Liver (tissue), 7 donors: ENCODE measurements at regions not wholly inside any gene's neighbourhood (a gene's known extent, or its start where the extent isn't known, plus 50 kb on each side); places are given as distances from the start of the nearest gene placed in this dataset.

Experiments
- DNase-seq: peaks from one replicate; pipeline ENCODE4 v3.0.0-alpha.2; 2017; ENCODE audit warnings: low spot score
- H3K27ac ChIP-seq, 2 donors: one replicate each; pipeline ENCODE4 v1.7.0; 2013; ENCODE audit warnings: inconsistent platforms in 2 of 2, low read length in 2 of 2, control low read depth in 1 of 2, low read depth in 1 of 2, mild to moderate bottlenecking in 1 of 2
- H3K27me3 ChIP-seq, 4 donors: one replicate each; pipeline versions ENCODE4 v1.6.1 to v1.7.0; 2013; ENCODE audit warnings: low read length in 3 of 4, inconsistent platforms in 1 of 4, mild to moderate bottlenecking in 1 of 4, moderate library complexity in 1 of 4; ENCODE audit not compliant: control insufficient read depth in 4 of 4, insufficient read depth in 4 of 4
- H3K36me3 ChIP-seq, 4 donors: one replicate each; pipeline versions ENCODE4 v1.6.1 to v1.7.0; 2013; ENCODE audit warnings: low read length in 3 of 4, mild to moderate bottlenecking in 3 of 4, low read depth in 1 of 4, moderate library complexity in 1 of 4; ENCODE audit not compliant: control insufficient read depth in 4 of 4, insufficient read depth in 3 of 4
- H3K4me1 ChIP-seq, 4 donors: one replicate each; pipeline versions ENCODE4 v1.6.1 to v1.7.0; 2013; ENCODE audit warnings: low read length in 3 of 4, mild to moderate bottlenecking in 3 of 4, moderate library complexity in 1 of 4; ENCODE audit not compliant: control insufficient read depth in 4 of 4, insufficient read depth in 4 of 4
- H3K4me3 ChIP-seq, 3 donors: one replicate each; pipeline versions ENCODE4 v1.6.1 to v1.7.0; 2013; ENCODE audit warnings: low read length in 3 of 3, control low read depth in 1 of 3, low read depth in 1 of 3, mild to moderate bottlenecking in 1 of 3
- H3K9ac ChIP-seq, 2 donors: one replicate each; pipeline ENCODE4 v1.7.0; 2013; ENCODE audit warnings: low read length in 2 of 2, mild to moderate bottlenecking in 2 of 2, moderate library complexity in 2 of 2, control low read depth in 1 of 2, low read depth in 1 of 2
- H3K9me3 ChIP-seq, 4 donors: one replicate each; pipeline versions ENCODE4 v1.6.1 to v1.7.0; 2013; ENCODE audit warnings: low read length in 3 of 4; ENCODE audit not compliant: control insufficient read depth in 4 of 4
- ATF3 ChIP-seq: IDR thresholded peaks from 2 replicates; pipeline ENCODE4 v1.6.1; 2016; ENCODE audit warnings: antibody characterized with exemption
- FOXA1 ChIP-seq: IDR thresholded peaks from 2 replicates; pipeline ENCODE4 v1.6.1; 2016; ENCODE audit warnings: antibody characterized with exemption
- FOXA2 ChIP-seq: IDR thresholded peaks from 2 replicates; pipeline ENCODE4 v1.6.1; 2016; ENCODE audit warnings: antibody characterized with exemption
- GABPA ChIP-seq, 2 donors: IDR thresholded peaks in 1 of 2; conservative IDR thresholded peaks in 1 of 2; 2 replicates each; pipeline ENCODE4 v1.6.1; 2016; ENCODE audit warnings: antibody characterized with exemption in 2 of 2, mild to moderate bottlenecking in 1 of 2, moderate library complexity in 1 of 2
- HNF4A ChIP-seq, 2 donors: conservative IDR thresholded peaks; 2 replicates each; pipeline ENCODE4 v1.6.1; 2016; ENCODE audit warnings: antibody characterized with exemption in 2 of 2, mild to moderate bottlenecking in 2 of 2
- HNF4G ChIP-seq: IDR thresholded peaks from 2 replicates; pipeline ENCODE4 v1.6.1; 2016; ENCODE audit warnings: antibody characterized with exemption
- JUND ChIP-seq, 2 donors: IDR thresholded peaks; 2 replicates each; pipeline ENCODE4 v1.6.1; 2016; ENCODE audit warnings: antibody characterized with exemption in 2 of 2
- MAX ChIP-seq: IDR thresholded peaks from 2 replicates; pipeline ENCODE4 v1.6.1; 2016; ENCODE audit warnings: antibody characterized with exemption
- NR2F2 ChIP-seq: IDR thresholded peaks from 2 replicates; pipeline ENCODE4 v1.6.1; 2016; ENCODE audit warnings: antibody characterized with exemption
- RAD21 ChIP-seq, 2 donors: IDR thresholded peaks; 2 replicates each; pipeline ENCODE4 v1.6.1; 2016; ENCODE audit warnings: antibody characterized with exemption in 2 of 2, mild to moderate bottlenecking in 2 of 2
- REST ChIP-seq: IDR thresholded peaks from 2 replicates; pipeline ENCODE4 v1.6.1; 2016; ENCODE audit warnings: antibody characterized with exemption, mild to moderate bottlenecking
- RXRA ChIP-seq, 2 donors: IDR thresholded peaks; 2 replicates each; pipeline ENCODE4 v1.6.1; 2017 to 2018; ENCODE audit warnings: antibody characterized with exemption in 2 of 2, mild to moderate bottlenecking in 1 of 2
- SP1 ChIP-seq: IDR thresholded peaks from 2 replicates; pipeline ENCODE4 v1.6.1; 2018; ENCODE audit warnings: antibody characterized with exemption, mild to moderate bottlenecking
- TAF1 ChIP-seq: conservative IDR thresholded peaks from 2 replicates; pipeline ENCODE4 v1.6.1; 2016; ENCODE audit warnings: antibody characterized with exemption, mild to moderate bottlenecking
- YY1 ChIP-seq: IDR thresholded peaks from 2 replicates; pipeline ENCODE4 v1.6.1; 2016; ENCODE audit warnings: antibody characterized with exemption, mild to moderate bottlenecking
- ZBTB33 ChIP-seq: IDR thresholded peaks from 2 replicates; pipeline ENCODE4 v1.6.1; 2016; ENCODE audit warnings: antibody characterized with exemption
- WGBS: extraction: QIAGEN DNeasy Blood & Tissue Kit; methylation state at CpG from one replicate; pipeline ENCODE4 v1.1.7; 2013; 5-methylcytosine and 5-hydroxymethylcytosine counted together
- donor health status: healthy.
- donor health status: healthy.
- donor health status: healthy.
- donor health status: healthy.

GRCh38 chr1:166785987-166786386, 53.3 kb upstream of the POGK start:
- TF ChIP-seq ZBTB33 (no peak), YY1 (no peak), RAD21 (IDR thresholded peaks at IDR 0.05) (peak in 1 of 2 donors; percentile 41)
- Histone ChIP-seq H3K4me1 (no peaks in the 10 kb centered on the region), H3K4me3 (no peak overlapping the region), H3K27me3 (no peaks in the 10 kb centered on the region), H3K27ac (no peak overlapping the region), H3K9me3 (no peaks in the 10 kb centered on the region), H3K36me3 (no peaks in the 10 kb centered on the region), H3K9ac (no peak overlapping the region)
- 91% methylated on average over 1 of the region's 1 CpG for WGBS
- no peak for DNase-seq

- H3K9me3 ChIP-seq: no peaks in the 10 kb centered on the region
- WGBS: 72% methylated on average over 3 of the region's 3 CpGs
These were observed 50.0 kb upstream of the POGK start for GRCh38 chr1:166789286-166789685.

More at GRCh38 chr1:166789286-166789685, 50.0 kb upstream of the POGK start:
- H3K27ac ChIP-seq: no peak overlapping the region
- no peaks in the 10 kb centered on the region for H3K4me1 ChIP-seq
- no peak for TF ChIP-seq HNF4G
- TF ChIP-seq HNF4A (conservative IDR thresholded peaks at IDR 0.05): no peak
- no peak for TF ChIP-seq REST
- TF ChIP-seq NR2F2: no peak
- TF ChIP-seq MAX: no peak
- TF ChIP-seq SP1: no peak
- TF ChIP-seq TAF1: no peak
- TF ChIP-seq FOXA1: no peak
- TF ChIP-seq RXRA (IDR thresholded peaks at IDR 0.05): no peak
- TF ChIP-seq JUND (IDR thresholded peaks at IDR 0.05): no peak
- no peak for TF ChIP-seq YY1
- no peak for TF ChIP-seq RAD21 (IDR thresholded peaks at IDR 0.05)
- TF ChIP-seq ATF3: no peak
- TF ChIP-seq ZBTB33: no peak
- no peak for TF ChIP-seq GABPA (IDR thresholded peaks at IDR 0.05 in 1 of 2, conservative IDR thresholded peaks at IDR 0.05 in 1 of 2)
- TF ChIP-seq FOXA2: no peak
- H3K4me3 ChIP-seq: no peak overlapping the region
- no peak for DNase-seq
- no peaks in the 10 kb centered on the region for H3K36me3 ChIP-seq
- no peak overlapping the region for H3K9ac ChIP-seq
- H3K27me3 ChIP-seq: no peaks in the 10 kb centered on the region
